IMR-90 (cell line): ENCODE measurements at regions not wholly inside any gene's neighbourhood (a gene's known extent, or its start where the extent isn't known, plus 50 kb on each side); places are given as distances from the start of the nearest gene placed in this dataset.

ENCODE experiments used
- CTCF ChIP-seq: conservative IDR thresholded peaks from 2 replicates; pipeline ENCODE4 v1.5.1; 2012; ENCODE audit warnings: mild to moderate bottlenecking, low read depth, low read length, improper control_type of control experiment
- MXI1 ChIP-seq: IDR thresholded peaks from 2 replicates; pipeline ENCODE4 v1.6.1; 2012; ENCODE audit warnings: low read depth, mild to moderate bottlenecking, low read length, moderate library complexity, borderline replicate concordance
- POLR2A ChIP-seq: IDR thresholded peaks from 2 replicates; pipeline ENCODE4 v1.6.1; 2012; ENCODE audit warnings: mild to moderate bottlenecking, low read depth, low read length
- RFX5 ChIP-seq: IDR thresholded peaks from 2 replicates; pipeline ENCODE4 v1.8.0; 2012; ENCODE audit warnings: low read depth, mild to moderate bottlenecking, low read length, moderate library complexity

DNA sequence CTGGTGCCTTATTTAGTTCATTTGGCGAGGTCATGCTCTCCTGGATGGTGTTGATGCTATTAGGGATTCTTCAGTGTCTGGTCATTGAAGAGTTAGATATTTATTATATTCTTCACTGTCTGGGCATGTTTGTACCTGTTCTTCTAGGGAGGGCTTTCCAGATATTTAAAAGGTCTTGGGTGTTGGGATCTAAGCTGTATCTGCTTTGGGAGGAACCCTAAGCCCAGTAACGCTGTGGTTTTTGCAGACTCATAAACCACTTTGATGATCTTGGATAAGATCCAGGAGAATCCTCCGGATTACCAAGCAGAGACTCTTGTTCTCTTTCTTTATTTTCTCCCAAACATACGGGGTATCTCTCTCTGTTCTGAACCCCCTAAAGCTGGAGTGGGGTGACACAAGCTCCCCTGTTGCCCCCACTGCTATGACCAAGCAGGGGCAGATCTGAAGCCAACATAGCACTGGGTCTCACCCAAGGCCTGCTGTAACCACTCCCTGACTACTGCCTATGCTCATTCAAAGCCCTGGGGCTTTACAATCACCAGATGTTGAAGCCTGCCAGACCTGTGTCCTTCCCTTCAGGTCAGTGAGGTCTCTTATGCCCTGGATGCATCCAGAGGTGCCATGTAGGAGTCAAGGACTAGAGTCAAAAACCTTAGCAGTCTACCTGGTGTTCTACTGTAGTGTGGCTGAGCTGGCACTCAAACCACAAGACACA is 187.6 kb downstream of the GUCY2F start:
- TF ChIP-seq RFX5 (no peak), MXI1 (no peak), CTCF (no peak), POLR2A (no peak)
